A673 (cell line): ENCODE measurements at regions not wholly inside any gene's neighbourhood (a gene's known extent, or its start where the extent isn't known, plus 50 kb on each side); places are given as distances from the start of the nearest gene placed in this dataset.

ENCODE experiments used
- CTCF ChIP-seq: fragments of 300-800, 200-600 bp; sonication (generic); conservative IDR thresholded peaks from 2 replicates; pipeline ENCODE4 v1.5.1; 2017; ENCODE audit warnings: low read depth, mild to moderate bottlenecking, antibody characterized with exemption, low read length, moderate library complexity, mixed read lengths
- EZH2 ChIP-seq: fragments of 200-600 bp; sonication (generic); IDR thresholded peaks from 2 replicates; pipeline ENCODE4 v1.6.1; 2017; ENCODE audit warnings: borderline replicate concordance, low read depth, mild to moderate bottlenecking, mixed read lengths, antibody characterized with exemption, low read length; ENCODE audit not compliant: poor library complexity, severe bottlenecking

GRCh38 chr12:86826051-86826450 lies 569.9 kb upstream of the MGAT4C start:
- TF ChIP-seq EZH2: no peak
- no peak for TF ChIP-seq CTCF
